Stomach (tissue), 8 donors: ENCODE measurements at regions not wholly inside any gene's neighbourhood (a gene's known extent, or its start where the extent isn't known, plus 50 kb on each side); places are given as distances from the start of the nearest gene placed in this dataset.
A peak's percentile ranks its signal among the peaks of the same experiment; 100 is the strongest.

Source experiments
- DNase-seq, 2 donors: peaks; one replicate each; pipeline versions ENCODE4 v3.0.0 to v3.0.0-alpha.2; 2013 to 2019
- H3K27ac ChIP-seq, 5 donors: fragments of 200-600 bp in 4 of 5; sonication (generic) in 4 of 5; one replicate each; pipeline ENCODE4 v1.5.1; 2013 to 2019; ENCODE audit warnings: mild to moderate bottlenecking in 1 of 5, moderate library complexity in 1 of 5
- H3K27me3 ChIP-seq, 3 donors: fragments of 200-600 bp; sonication (generic); one replicate each; pipeline ENCODE4 v1.5.1; 2017 to 2019; ENCODE audit warnings: mixed run types in 1 of 3
- H3K36me3 ChIP-seq, 4 donors: fragments of 200-600 bp; sonication (generic); 1 replicate in 3 of 4; 2 replicates in 1 of 4; pipeline ENCODE4 v1.5.1; 2016 to 2019
- H3K4me1 ChIP-seq, 4 donors: fragments of 200-600 bp; sonication (generic); one replicate each; pipeline ENCODE4 v1.5.1; 2016 to 2019
- H3K4me3 ChIP-seq, 4 donors: fragments of 200-600 bp; sonication (generic) in 3 of 4; one replicate each; pipeline ENCODE4 v1.5.1; 2016 to 2019; ENCODE audit warnings: mild to moderate bottlenecking in 1 of 4
- H3K9me3 ChIP-seq, 4 donors: fragments of 200-600 bp; sonication (generic); one replicate each; pipeline ENCODE4 v1.5.1; 2016 to 2019
- EP300 ChIP-seq: sonication (generic); formaldehyde crosslinking; IDR thresholded peaks from one replicate; pipeline ENCODE4 v1.6.1; 2017; ENCODE audit warnings: antibody characterized with exemption
- POLR2A ChIP-seq, 4 donors: fragments of 450-650 bp; IDR thresholded peaks; one replicate each; pipeline ENCODE4 v1.6.1; 2016; ENCODE audit warnings: antibody characterized with exemption in 4 of 4, control low read depth in 2 of 4, mild to moderate bottlenecking in 1 of 4, moderate library complexity in 1 of 4
- POLR2AphosphoS5 ChIP-seq, 3 donors: sonication (generic); formaldehyde crosslinking; IDR thresholded peaks; one replicate each; pipeline ENCODE4 v1.6.1; 2016; ENCODE audit warnings: antibody characterized with exemption in 3 of 3
- WGBS, 5 donors: extraction: QIAGEN DNeasy Blood & Tissue Kit in 3 of 5; methylation state at CpG; one replicate each; pipeline versions ENCODE4 v1.1.5 to v1.1.7; 2013 to 2018; 5-methylcytosine and 5-hydroxymethylcytosine counted together
- intact Hi-C: fragments of 100-400 bp; cut with DNase I; formaldehyde crosslinking; loops from one replicate; pipeline ENCODE4 v1.15.1; 2023; ENCODE audit warnings: low total_unique reads
- TF ChIP-seq, protein P1 (sequence below), 7 experiments: fragments of 450-650 bp in 4 of 7; fragments of 200-600 bp in 3 of 7; sonication (generic) in 3 of 7; IDR thresholded peaks; one replicate each; pipeline ENCODE4 v1.5.1; 2016 to 2019; ENCODE audit warnings: antibody characterized with exemption in 7 of 7, control low read depth in 2 of 7, mild to moderate bottlenecking in 1 of 7
- donor health status: healthy with polysubstance abuse.
- donor health status: Bipolar disorder and iron deficiency.
- donor health status: healthy.

DNA sequence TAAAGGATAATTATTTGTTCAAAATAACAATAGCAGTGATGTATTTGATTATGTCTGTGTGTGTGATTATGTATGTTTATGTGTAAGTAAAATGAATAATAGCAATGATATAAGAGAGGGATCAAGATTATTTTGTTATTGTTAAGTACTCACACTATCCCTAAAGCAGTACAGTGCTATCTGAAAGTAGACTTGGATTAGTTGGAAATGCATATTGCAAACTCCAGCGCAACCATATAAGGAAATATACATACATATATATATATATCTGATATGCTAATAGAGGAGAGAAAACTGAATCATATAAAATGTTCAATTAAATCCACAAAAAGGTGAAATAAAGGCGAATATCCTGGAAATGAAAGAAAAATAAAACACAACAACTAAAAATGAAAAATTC, 268.4 kb downstream of the HINT1 start:
- intact Hi-C loops = no loop called here
- 84 to 94% (median 93%) methylated on average over 2 of the region's 2 CpGs for WGBS, 5 donors
- Histone ChIP-seq H3K36me3 (no peaks in the 10 kb centered on the region), H3K27me3 (no peaks in the 10 kb centered on the region), H3K4me3 (no peak overlapping the region), H3K27ac (no peak overlapping the region), H3K4me1 (no peaks in the 10 kb centered on the region), H3K9me3 (peaks cover 0 to 4% (median 0%) of the 10 kb centered on the region in 4 donors)
- no peak for DNase-seq
- TF ChIP-seq, protein P1, sequence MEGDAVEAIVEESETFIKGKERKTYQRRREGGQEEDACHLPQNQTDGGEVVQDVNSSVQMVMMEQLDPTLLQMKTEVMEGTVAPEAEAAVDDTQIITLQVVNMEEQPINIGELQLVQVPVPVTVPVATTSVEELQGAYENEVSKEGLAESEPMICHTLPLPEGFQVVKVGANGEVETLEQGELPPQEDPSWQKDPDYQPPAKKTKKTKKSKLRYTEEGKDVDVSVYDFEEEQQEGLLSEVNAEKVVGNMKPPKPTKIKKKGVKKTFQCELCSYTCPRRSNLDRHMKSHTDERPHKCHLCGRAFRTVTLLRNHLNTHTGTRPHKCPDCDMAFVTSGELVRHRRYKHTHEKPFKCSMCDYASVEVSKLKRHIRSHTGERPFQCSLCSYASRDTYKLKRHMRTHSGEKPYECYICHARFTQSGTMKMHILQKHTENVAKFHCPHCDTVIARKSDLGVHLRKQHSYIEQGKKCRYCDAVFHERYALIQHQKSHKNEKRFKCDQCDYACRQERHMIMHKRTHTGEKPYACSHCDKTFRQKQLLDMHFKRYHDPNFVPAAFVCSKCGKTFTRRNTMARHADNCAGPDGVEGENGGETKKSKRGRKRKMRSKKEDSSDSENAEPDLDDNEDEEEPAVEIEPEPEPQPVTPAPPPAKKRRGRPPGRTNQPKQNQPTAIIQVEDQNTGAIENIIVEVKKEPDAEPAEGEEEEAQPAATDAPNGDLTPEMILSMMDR (IDR thresholded peaks at IDR 0.05) = no peak
- TF ChIP-seq POLR2A (IDR thresholded peaks at IDR 0.05) (no peak), EP300 (no peak), POLR2AphosphoS5 (IDR thresholded peaks at IDR 0.05) (no peak)

DNA sequence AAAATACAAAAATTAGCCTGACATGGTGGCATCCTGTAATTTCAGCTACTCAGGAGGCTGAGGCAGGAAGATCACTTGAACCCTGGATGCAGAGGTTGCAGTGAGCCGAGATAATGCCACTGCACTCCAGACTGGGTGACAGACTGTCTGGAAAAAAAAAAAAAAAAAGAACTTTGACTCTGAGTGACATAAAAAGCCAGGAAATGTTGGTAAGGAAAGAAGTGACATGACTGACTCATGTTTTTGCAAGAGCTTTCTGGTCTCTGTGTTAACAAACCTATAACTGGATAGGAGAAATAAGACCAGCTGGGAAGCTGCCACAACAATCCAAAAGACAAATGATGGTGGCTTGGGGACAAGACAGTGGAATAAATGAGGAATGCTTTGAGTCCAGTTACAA, 272.1 kb downstream of the HINT1 start:
- 68 to 82% (median 73%) methylated on average over 1 of the region's 1 CpG for WGBS, 5 donors
- H3K4me1 ChIP-seq = no peaks in the 10 kb centered on the region
- H3K27me3 ChIP-seq = peaks cover 0 to 9% (median 0%) of the 10 kb centered on the region in 3 donors
- peaks cover 0 to 4% (median 0%) of the 10 kb centered on the region in 4 donors for H3K9me3 ChIP-seq
- no peak for DNase-seq
- no peak for TF ChIP-seq EP300
- H3K36me3 ChIP-seq = no peaks in the 10 kb centered on the region
- intact Hi-C loops = no loop called here
- H3K4me3 ChIP-seq = no peak overlapping the region
- H3K27ac ChIP-seq = no peak overlapping the region

DNA sequence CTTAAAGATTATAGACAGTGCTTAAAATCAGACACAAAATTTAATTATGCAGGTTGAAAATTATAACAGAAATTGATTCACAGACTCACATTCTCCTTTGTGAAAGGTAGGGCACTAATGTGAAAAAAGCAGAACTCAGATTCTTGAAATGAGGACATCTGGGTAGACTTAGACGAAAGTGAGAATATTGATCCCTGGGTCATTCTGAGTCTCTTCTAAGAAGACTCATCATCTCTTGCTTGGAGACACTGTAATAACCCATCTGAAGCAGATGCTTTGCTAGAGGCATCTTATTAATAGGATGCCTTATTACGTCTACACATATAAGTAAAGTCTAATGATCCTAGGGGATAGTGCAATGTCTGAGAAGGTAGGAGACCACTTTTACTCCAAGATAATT, 274.4 kb downstream of the HINT1 start:
- Histone ChIP-seq H3K4me1 (peaks cover 0 to under 1% (median 0%) of the 10 kb centered on the region in 4 donors), H3K27me3 (peaks cover 0 to 11% (median 0%) of the 10 kb centered on the region in 3 donors), H3K4me3 (no peak overlapping the region), H3K27ac (no peak overlapping the region), H3K9me3 (no peaks in the 10 kb centered on the region), H3K36me3 (no peaks in the 10 kb centered on the region)
- WGBS, 5 donors = 89 to 94% (median 91%) methylated on average over 2 of the region's 2 CpGs
- TF ChIP-seq, protein P1 (IDR thresholded peaks at IDR 0.05) = no peak
- no peak for TF ChIP-seq EP300
- TF ChIP-seq POLR2A (IDR thresholded peaks at IDR 0.05) = no peak
- TF ChIP-seq POLR2AphosphoS5 (IDR thresholded peaks at IDR 0.05) = no peak
- no peak for DNase-seq
- intact Hi-C loops = no loop called here

DNA sequence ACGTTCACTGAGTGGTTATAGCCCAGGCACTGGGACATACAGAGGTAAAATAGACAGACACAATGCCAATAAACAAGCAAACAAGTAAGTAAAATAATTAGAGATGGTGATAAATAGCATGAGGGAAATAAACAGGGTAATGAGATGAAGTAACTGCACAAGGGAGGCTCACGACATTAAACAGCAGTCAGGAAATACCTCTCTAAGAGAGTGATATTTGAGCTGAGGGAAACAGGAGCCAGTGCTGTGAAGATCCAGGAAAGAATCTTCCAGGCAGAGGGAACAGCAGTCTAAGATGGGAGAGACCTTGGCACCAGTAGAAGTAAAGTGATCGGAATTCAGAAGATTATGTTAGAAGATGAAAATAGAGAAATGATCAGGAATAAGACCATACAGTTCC, 279.4 kb downstream of the HINT1 start:
- Histone ChIP-seq H3K9me3 (no peaks in the 10 kb centered on the region), H3K27ac (no peak overlapping the region), H3K27me3 (peaks cover 0 to 11% (median 0%) of the 10 kb centered on the region in 3 donors), H3K36me3 (no peaks in the 10 kb centered on the region), H3K4me3 (no peak overlapping the region), H3K4me1 (peaks cover 0 to 7% (median 0%) of the 10 kb centered on the region in 4 donors)
- TF ChIP-seq EP300 (no peak), POLR2AphosphoS5 (IDR thresholded peaks at IDR 0.05) (no peak), POLR2A (IDR thresholded peaks at IDR 0.05) (no peak)
- TF ChIP-seq, protein P1 (IDR thresholded peaks at IDR 0.05) = no peak
- no peak for DNase-seq
- WGBS, 5 donors = 31 to 44% (median 37%) methylated on average over 3 of the region's 3 CpGs
- intact Hi-C loops = no loop called here

DNA sequence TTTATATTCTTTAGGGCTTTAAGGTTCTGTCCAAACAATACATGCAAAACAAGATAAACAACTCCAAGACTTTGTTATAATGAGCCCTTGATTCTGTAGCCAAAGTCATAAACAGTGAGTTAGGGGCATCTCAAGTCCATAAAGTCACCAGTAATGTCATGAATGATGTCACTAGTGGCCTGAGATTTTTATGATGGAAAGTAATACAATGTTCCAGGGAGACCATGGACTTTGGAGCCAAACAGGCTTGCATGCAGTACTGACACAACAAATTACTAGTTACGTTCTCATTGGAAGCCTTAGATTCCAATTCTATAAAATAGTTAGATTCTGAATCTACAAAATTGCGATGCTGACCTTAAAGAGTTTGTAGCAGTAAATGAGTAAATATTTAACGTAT, 280.0 kb downstream of the HINT1 start:
- intact Hi-C loops = no loop called here
- Histone ChIP-seq H3K4me1 (peaks cover 0 to 7% (median 0%) of the 10 kb centered on the region in 4 donors), H3K4me3 (no peak overlapping the region), H3K27me3 (peaks cover 0 to 11% (median 0%) of the 10 kb centered on the region in 3 donors), H3K27ac (no peak overlapping the region), H3K36me3 (no peaks in the 10 kb centered on the region), H3K9me3 (no peaks in the 10 kb centered on the region)
- DNase-seq = peak in 1 of 2 donors; percentile 60
- WGBS, 5 donors = 20 to 40% (median 29%) methylated on average over 3 of the region's 3 CpGs
- TF ChIP-seq, protein P1 (IDR thresholded peaks at IDR 0.05) = no peak
- TF ChIP-seq POLR2A (IDR thresholded peaks at IDR 0.05) (no peak), EP300 (no peak), POLR2AphosphoS5 (IDR thresholded peaks at IDR 0.05) (no peak)
